OCI-LY7 (cell line): ENCODE measurements at regions not wholly inside any gene's neighbourhood (a gene's known extent, or its start where the extent isn't known, plus 50 kb on each side); places are given as distances from the start of the nearest gene placed in this dataset.

Experiments used
- BruUV-seq: library from RNA; stranded (reverse); fragments of 400-500 nt; replicated peaks from 2 replicates; lab custom pipeline; 2021; lab: Mats Ljungman, UMichigan
- CTCF ChIA-PET: fragments of 300-600 bp; sonication (Branson Sonifier 250); formaldehyde crosslinking; loops from one replicate; lab custom pipeline; 2022; ENCODE audit warnings: antibody characterized with exemption; ENCODE audit not compliant: unreplicated experiment; lab: Charles Lee
- POLR2A ChIA-PET: fragments of 300-600 bp; sonication (Branson Sonifier 250); formaldehyde crosslinking; loops from one replicate; lab custom pipeline; 2022; ENCODE audit warnings: antibody characterized with exemption; lab: Charles Lee
- DNase-seq: peaks from one replicate; pipeline ENCODE4 v3.0.0-alpha.2; 2015; ENCODE audit warnings: low spot score
- H2AFZ ChIP-seq: fragments of 200-600 bp; sonication (generic), shearing (Covaris generic); 2 replicates; pipeline ENCODE4 v1.6.1; 2014; ENCODE audit warnings: mild to moderate bottlenecking, antibody characterized with exemption, low read length, moderate library complexity
- H3K27ac ChIP-seq: fragments of 200-600 bp; sonication (generic); 2 replicates; pipeline ENCODE4 v1.5.1; 2014; ENCODE audit warnings: mixed run types, low read depth, mild to moderate bottlenecking, moderate library complexity, low read length, inconsistent platforms; ENCODE audit not compliant: poor library complexity, severe bottlenecking
- H3K36me3 ChIP-seq: fragments of 200-600 bp; sonication (generic); 2 replicates; pipeline ENCODE4 v1.6.1; 2014; ENCODE audit warnings: mild to moderate bottlenecking, antibody characterized with exemption, low read length, moderate library complexity, mixed read lengths; ENCODE audit not compliant: insufficient read depth
- H3K4me1 ChIP-seq: fragments of 200-600 bp; sonication (generic); 2 replicates; pipeline ENCODE4 v1.5.1; 2014; ENCODE audit warnings: mild to moderate bottlenecking, low read length; ENCODE audit not compliant: insufficient read depth, poor library complexity, severe bottlenecking
- H3K4me2 ChIP-seq: fragments of 200-600 bp; sonication (generic); 2 replicates; pipeline ENCODE4 v1.6.1; 2014; ENCODE audit warnings: mild to moderate bottlenecking, low read length
- H3K4me3 ChIP-seq: fragments of 200-600 bp; sonication (generic); 2 replicates; pipeline ENCODE4 v1.5.1; 2014; ENCODE audit warnings: mild to moderate bottlenecking, low read depth, low read length; ENCODE audit not compliant: poor library complexity, severe bottlenecking
- H3K79me2 ChIP-seq: fragments of 200-600 bp; sonication (generic); 2 replicates; pipeline ENCODE4 v1.6.1; 2016; ENCODE audit warnings: low read depth, mild to moderate bottlenecking, low read length, moderate library complexity, mixed read lengths; ENCODE audit not compliant: insufficient read depth
- H3K9me2 ChIP-seq: fragments of 200-600 bp; sonication (generic); 2 replicates; pipeline ENCODE4 v1.6.1; 2016; ENCODE audit warnings: mild to moderate bottlenecking, low read length, mixed read lengths; ENCODE audit not compliant: insufficient read depth
- H3K9me3 ChIP-seq: fragments of 200-600 bp; sonication (generic); 2 replicates; pipeline ENCODE4 v1.6.1; 2014; ENCODE audit warnings: mild to moderate bottlenecking, mixed run types, low read length, mixed read lengths
- H4K20me1 ChIP-seq: fragments of 200-600 bp; sonication (generic); 2 replicates; pipeline ENCODE4 v1.6.1; 2014; ENCODE audit warnings: mild to moderate bottlenecking, antibody characterized with exemption, low read length, moderate library complexity, mixed read lengths; ENCODE audit not compliant: insufficient read depth
- CTCF ChIP-seq: fragments of 200-600 bp; sonication (generic); conservative IDR thresholded peaks from 2 replicates; pipeline ENCODE4 v1.5.1; 2014; ENCODE audit warnings: mild to moderate bottlenecking, antibody characterized with exemption, low read length, moderate library complexity, mixed read lengths
- EZH2phosphoT487 ChIP-seq: fragments of 200-600 bp; sonication (generic); IDR thresholded peaks from 2 replicates; pipeline ENCODE4 v1.6.1; 2018; ENCODE audit warnings: low read depth, borderline replicate concordance, mild to moderate bottlenecking, mixed run types, antibody characterized with exemption, low read length, moderate library complexity, mixed read lengths
- intact Hi-C: fragments of 100-400 bp; cut with micrococcal nuclease; formaldehyde crosslinking; loops from one replicate; pipeline ENCODE4 v1.10.0; 2022; ENCODE audit not compliant: unreplicated experiment

GRCh38 chr7:41830271-41830670, 127.4 kb upstream of the INHBA start:
- no peak for DNase-seq
- Histone ChIP-seq H3K4me1 (no peaks in the 10 kb centered on the region), H3K27ac (no peak overlapping the region), H3K9me2 (no peaks in the 10 kb centered on the region), H4K20me1 (no peaks in the 10 kb centered on the region), H3K79me2 (no peaks in the 10 kb centered on the region), H2AFZ (no peak overlapping the region), H3K4me2 (no peak overlapping the region), H3K9me3 (no peaks in the 10 kb centered on the region), H3K36me3 (no peaks in the 10 kb centered on the region), H3K4me3 (no peak overlapping the region)
- ChIA-PET CTCF (no interaction called here), POLR2A (interaction anchor here (0.5 kb wide), 1 partner anchor 1160 kb away, joined by 4 read pairs; no protein-coding TSS in a partner anchor)
- BruUV-seq = no TSS peak
- TF ChIP-seq CTCF = no peak
- TF ChIP-seq EZH2phosphoT487 = no peak
- intact Hi-C loops = no loop called here

- Histone ChIP-seq H3K36me3 (no peaks in the 10 kb centered on the region), H3K9me3 (no peaks in the 10 kb centered on the region), H3K27ac (no peak overlapping the region), H3K9me2 (no peaks in the 10 kb centered on the region), H2AFZ (no peak overlapping the region), H3K4me3 (no peak overlapping the region), H3K79me2 (no peaks in the 10 kb centered on the region), H4K20me1 (no peaks in the 10 kb centered on the region), H3K4me2 (no peak overlapping the region), H3K4me1 (no peaks in the 10 kb centered on the region)
- ChIA-PET POLR2A (no interaction called here), CTCF (no interaction called here)
- intact Hi-C loops = no loop called here
- no peak for DNase-seq
- TF ChIP-seq EZH2phosphoT487 = no peak
- BruUV-seq = no TSS peak
Observed at GRCh38 chr7:41828911-41829310, 126.0 kb upstream of the INHBA start.

- Histone ChIP-seq H3K4me1 (no peaks in the 10 kb centered on the region), H4K20me1 (no peaks in the 10 kb centered on the region), H3K36me3 (no peaks in the 10 kb centered on the region), H3K4me3 (no peak overlapping the region), H2AFZ (no peak overlapping the region), H3K27ac (no peak overlapping the region), H3K9me2 (no peaks in the 10 kb centered on the region), H3K79me2 (no peaks in the 10 kb centered on the region), H3K4me2 (no peak overlapping the region), H3K9me3 (no peaks in the 10 kb centered on the region)
- ChIA-PET CTCF (no interaction called here), POLR2A (no interaction called here)
- TF ChIP-seq CTCF (no peak), EZH2phosphoT487 (no peak)
- intact Hi-C loops = no loop called here
- DNase-seq = no peak
- BruUV-seq = no TSS peak
Observed at GRCh38 chr7:41826641-41827040, 123.8 kb upstream of the INHBA start.
